ENCODE measurements at regions not wholly inside any gene's neighbourhood (a gene's known extent, or its start where the extent isn't known, plus 50 kb on each side); places are given as distances from the start of the nearest gene placed in this dataset.
"Not testable (repeated sequence)": the region's sequence is repeated elsewhere in the genome, so short reads cannot be mapped to it uniquely, and the experiment has no call there.

GRCh38 chr12:25771476-25771875 is 187.0 kb upstream of the RASSF8 start:
- intact Hi-C loops (cut with DNase I): no loop called here
- ATAC-seq (no peak), DNase-seq (ENCODE audit: low spot score) (no peak)

DNA sequence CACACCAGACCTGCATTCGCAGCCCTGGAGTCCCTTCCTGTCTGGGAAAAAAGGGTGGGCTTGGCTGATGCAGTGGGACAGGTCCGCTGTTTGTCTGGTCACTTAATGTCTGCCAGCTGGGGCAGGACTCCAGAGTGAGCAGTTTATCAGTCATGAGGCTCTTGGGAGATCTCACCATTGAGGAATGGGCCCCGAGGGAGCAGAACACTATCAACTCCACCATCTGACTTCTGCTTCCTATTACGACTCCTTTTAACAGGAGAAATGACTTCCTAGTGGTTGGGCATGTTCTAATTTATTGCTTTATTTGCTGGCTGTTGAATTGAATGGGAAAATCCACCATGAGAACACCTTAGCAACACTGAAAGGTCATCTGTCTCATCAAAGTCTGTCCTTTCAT is 182.5 kb upstream of the RASSF8 start:
- DNase-seq (ENCODE audit: low spot score): no peak
- ATAC-seq: no peak
- intact Hi-C loops (cut with DNase I): no loop called here

- ATAC-seq (no peak), DNase-seq (ENCODE audit: low spot score) (no peak)
- intact Hi-C loops (cut with DNase I): no loop called here
Observed at GRCh38 chr12:25780771-25781170, 177.7 kb upstream of the RASSF8 start.

GRCh38 chr12:25781232-25781631 is 177.2 kb upstream of the RASSF8 start:
- intact Hi-C loops (cut with DNase I): no loop called here
- ATAC-seq: no peak
- no peak for DNase-seq (ENCODE audit: low spot score)

GRCh38 chr12:25783566-25783965 is 174.9 kb upstream of the RASSF8 start:
- intact Hi-C loops (cut with DNase I): no loop called here
- ATAC-seq (no peak), DNase-seq (ENCODE audit: low spot score) (no peak)

- DNase-seq (ENCODE audit: low spot score) (no peak), ATAC-seq (no peak)
- intact Hi-C loops (cut with DNase I): no loop called here
Observed at GRCh38 chr12:25784669-25785068, 173.8 kb upstream of the RASSF8 start.

- intact Hi-C loops (cut with DNase I): no loop called here
- ATAC-seq (no peak), DNase-seq (ENCODE audit: low spot score) (no peak)
Observed at GRCh38 chr12:25785134-25785533, 173.3 kb upstream of the RASSF8 start.

GRCh38 chr12:25787701-25788100 is 170.8 kb upstream of the RASSF8 start:
- intact Hi-C loops (cut with DNase I): no loop called here
- no peak for DNase-seq (ENCODE audit: low spot score)
- ATAC-seq: peak; percentile 20

DNA sequence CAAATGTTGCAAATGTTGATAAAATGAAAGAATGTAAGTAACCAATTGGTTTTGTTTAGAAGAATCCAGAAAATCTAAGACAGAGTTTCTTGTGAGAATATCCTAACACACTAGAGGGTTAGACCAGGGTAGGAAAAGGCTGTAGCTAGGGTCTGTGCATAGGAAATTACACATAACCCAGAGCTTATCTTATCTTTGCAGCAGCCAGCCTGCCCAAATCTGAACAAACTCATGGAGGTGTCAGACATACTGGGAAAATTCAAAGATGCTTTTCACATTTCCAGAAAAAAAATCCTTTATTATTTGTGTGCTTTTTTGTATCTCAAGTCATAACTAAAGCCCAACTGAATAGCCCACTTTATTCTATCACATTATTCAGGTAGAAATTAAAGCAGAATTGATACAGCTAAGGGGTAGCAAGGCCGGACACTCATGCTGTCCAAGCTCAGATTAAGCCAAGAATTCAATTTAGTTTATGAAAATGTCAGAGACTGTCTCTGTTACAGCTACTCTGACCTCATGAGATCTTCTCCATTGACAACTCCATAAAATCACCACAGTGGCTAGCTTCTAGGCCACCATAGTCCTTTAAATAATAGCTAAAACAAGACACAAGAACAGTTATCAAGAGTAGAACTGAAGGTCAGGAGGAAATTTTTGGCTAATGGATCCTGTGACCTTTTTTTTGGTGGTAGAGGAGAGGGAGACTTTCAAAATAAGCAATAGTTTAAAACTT is 169.6 kb upstream of the RASSF8 start:
- ATAC-seq (peak; percentile 8), DNase-seq (ENCODE audit: low spot score) (no peak)
- intact Hi-C loops (cut with DNase I): no loop called here

- ATAC-seq: peak; percentile 91
- intact Hi-C loops (cut with DNase I): no loop called here
- no peak for DNase-seq (ENCODE audit: low spot score)
Observed at GRCh38 chr12:25789541-25789944, 168.9 kb upstream of the RASSF8 start.

GRCh38 chr12:25792031-25792430 is 166.5 kb upstream of the RASSF8 start:
- DNase-seq (ENCODE audit: low spot score): no peak
- no peak for ATAC-seq
- intact Hi-C loops (cut with DNase I): no loop called here

DNA sequence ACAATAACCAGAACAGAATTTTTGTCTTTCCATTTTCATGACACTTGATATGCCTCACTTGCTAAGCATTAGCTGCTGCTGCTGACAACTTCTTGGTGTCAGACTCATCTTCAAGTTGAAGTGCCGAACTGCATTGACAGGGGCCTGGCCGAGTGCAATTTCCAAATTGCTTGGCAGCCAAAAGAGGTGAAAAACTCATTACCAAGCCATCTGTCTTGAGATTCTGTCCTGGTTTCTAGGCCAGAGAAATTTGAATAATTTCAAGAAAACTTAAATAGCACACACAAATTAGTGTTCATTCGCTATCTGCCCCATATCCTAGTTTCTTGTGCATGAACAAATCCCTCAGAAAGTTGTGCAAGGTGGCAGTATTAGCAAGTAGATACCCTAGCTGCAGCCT is 165.3 kb upstream of the RASSF8 start:
- intact Hi-C loops (cut with DNase I): no loop called here
- ATAC-seq (no peak), DNase-seq (ENCODE audit: low spot score) (no peak)

DNA sequence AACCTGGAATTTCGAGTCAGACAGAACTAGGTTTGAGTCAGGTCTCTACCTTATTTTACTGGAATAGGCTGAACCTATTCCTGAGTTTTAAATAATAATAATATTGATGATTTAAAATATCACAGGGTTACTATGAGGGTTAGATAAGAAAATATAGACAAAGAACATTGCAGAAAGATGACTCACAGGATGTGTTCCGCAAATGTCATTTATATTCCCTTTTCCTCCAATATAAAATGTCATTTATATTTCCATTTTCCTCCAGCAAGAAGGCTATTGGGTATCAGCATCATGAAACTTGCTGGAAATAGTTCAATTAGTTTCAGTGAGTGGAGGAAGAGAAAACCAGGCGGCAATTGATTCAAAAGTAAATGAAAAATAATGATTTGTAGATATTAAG is 163.9 kb upstream of the RASSF8 start:
- intact Hi-C loops (cut with DNase I): no loop called here
- no peak for ATAC-seq
- no peak for DNase-seq (ENCODE audit: low spot score)

DNA sequence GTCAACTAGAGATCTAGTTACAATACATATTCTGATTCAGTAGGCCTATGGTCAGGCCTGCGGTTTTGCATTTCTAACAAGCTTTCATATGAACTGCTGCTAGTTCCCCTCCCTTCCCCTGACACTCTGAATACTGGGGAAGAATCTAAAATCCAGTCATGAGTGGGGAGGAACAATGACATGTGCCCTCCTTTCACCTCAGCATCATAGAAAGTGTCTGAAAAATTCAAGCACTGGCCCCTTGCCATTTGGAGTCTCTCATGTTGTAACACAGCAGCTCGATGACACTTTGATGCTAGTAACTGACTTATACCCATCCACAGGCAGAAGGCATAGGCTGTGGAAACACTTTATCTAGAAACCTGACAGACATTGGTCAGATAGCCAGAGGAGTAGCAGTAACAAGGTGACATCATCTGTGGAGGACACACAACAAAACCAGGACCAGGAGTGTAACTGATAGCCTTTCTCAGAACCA is 161.9 kb upstream of the RASSF8 start:
- intact Hi-C loops (cut with DNase I): no loop called here
- DNase-seq (ENCODE audit: low spot score) (no peak), ATAC-seq (no peak)

DNA sequence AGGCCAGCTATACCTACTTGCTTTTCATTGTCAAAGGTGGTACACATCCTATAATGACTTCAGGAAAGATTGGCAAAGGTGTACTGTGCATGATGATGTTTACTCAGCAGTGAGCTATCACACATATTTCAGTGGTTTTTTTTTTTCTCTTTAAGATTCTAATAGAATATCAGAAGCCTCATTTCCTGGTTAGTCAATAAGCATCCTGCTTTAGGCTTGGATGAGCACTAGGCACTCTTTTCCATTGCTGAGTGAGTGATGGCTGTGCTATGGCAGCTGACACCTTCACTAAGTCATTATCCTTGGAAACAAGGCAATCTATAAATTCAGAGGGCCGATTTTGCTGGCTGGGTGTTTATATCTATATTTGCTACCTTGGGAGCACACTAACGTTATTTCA is 161.1 kb upstream of the RASSF8 start:
- DNase-seq (ENCODE audit: low spot score) (no peak), ATAC-seq (no peak)
- intact Hi-C loops (cut with DNase I): no loop called here

GRCh38 chr12:25797949-25798348 is 160.5 kb upstream of the RASSF8 start:
- DNase-seq (ENCODE audit: low spot score) (no peak), ATAC-seq (no peak)
- intact Hi-C loops (cut with DNase I): no loop called here

- peak; percentile 35 for ATAC-seq
- DNase-seq (ENCODE audit: low spot score): no peak
- intact Hi-C loops (cut with DNase I): no loop called here
Observed at GRCh38 chr12:25800101-25800500, 158.4 kb upstream of the RASSF8 start.

- intact Hi-C loops (cut with DNase I): no loop called here
- ATAC-seq (peak; percentile 59), DNase-seq (ENCODE audit: low spot score) (no peak)
Observed at GRCh38 chr12:25801734-25802133, 156.7 kb upstream of the RASSF8 start.

DNA sequence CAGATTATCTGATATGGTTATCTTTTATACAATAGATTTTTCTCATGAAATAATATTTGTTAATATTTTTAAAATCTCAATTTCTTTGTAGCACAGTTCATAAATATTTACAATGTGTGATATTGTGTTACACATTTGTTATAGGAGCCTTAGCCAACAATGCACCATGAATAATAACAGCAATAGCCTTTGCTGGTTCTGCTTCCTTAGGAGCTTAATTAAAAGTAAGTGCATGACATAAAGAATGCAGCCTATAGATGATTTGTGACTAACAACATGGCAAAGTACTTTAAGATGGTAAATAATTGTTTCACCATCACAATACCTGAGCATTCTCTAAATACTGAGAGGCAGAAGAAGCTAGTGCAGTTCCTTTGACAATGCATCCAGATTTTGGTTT is 156.3 kb upstream of the RASSF8 start:
- intact Hi-C loops (cut with DNase I): no loop called here
- ATAC-seq (no peak), DNase-seq (ENCODE audit: low spot score) (no peak)

GRCh38 chr12:25803029-25803664 is 155.3 kb upstream of the RASSF8 start:
- intact Hi-C loops (cut with DNase I); ATAC-seq; DNase-seq (ENCODE audit: low spot score): not testable (repeated sequence)

DNA sequence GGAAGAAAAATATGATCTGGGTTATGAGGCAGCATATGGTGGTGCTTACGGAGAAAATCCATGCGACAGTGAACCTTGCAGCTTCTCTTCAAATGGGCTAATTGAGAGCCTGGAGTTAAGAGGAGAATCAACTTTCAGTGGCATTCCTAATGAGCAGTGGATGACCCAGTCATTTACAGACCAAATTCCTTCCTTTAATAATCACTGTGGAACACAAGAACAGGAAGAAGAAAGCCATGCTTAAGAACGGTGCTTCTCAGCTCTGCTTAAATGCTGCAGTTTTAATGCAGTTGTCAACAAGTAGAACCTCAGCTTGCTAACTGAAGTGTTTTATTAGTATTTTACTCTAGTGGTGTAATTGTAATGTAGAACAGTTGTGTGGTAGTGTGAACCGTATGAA is 154.2 kb upstream of the RASSF8 start:
- intact Hi-C loops (cut with DNase I); ATAC-seq; DNase-seq (ENCODE audit: low spot score): not testable (repeated sequence)
